ENCODE measurements at regions not wholly inside any gene's neighbourhood (a gene's known extent, or its start where the extent isn't known, plus 50 kb on each side); places are given as distances from the start of the nearest gene placed in this dataset.

DNA sequence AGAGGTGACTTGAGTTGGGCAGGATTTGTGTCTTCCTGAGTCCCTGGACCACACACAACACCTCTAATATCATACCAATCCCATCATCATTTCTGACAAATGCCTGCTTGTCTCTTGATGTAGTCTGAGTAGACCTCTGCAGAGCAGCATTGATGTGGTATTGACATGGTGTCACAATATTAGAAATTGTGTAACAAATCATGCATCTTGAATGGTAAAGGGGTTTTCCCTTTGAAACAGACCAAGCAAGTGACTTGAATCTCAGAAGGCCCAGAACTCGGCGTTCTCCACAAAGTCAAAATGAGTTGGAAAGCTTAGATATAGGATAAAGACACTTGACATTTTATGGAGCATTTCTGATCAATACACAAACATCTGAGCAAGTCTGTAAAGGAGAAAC lies 72.7 kb upstream of the KIRREL1 start:
- DNase-seq (no peak), ATAC-seq (no peak)
- ChIA-PET POLR2A (no interaction called here), CTCF (interaction anchor here (0.9 kb wide), 1 partner anchor 340 kb away, joined by 3 read pairs; no protein-coding TSS in a partner anchor)
- no peaks in the 10 kb centered on the region for H3K36me3 Mint-ChIP-seq (ENCODE audit: low read depth)
- no peak overlapping the region for H3K27ac Mint-ChIP-seq
- H3K27me3 Mint-ChIP-seq = peaks cover 6% of the 10 kb centered on the region
- no peak overlapping the region for H3K4me3 Mint-ChIP-seq
- intact Hi-C loops (cut with micrococcal nuclease) = no loop called here
- TF ChIP-seq, protein P1, sequence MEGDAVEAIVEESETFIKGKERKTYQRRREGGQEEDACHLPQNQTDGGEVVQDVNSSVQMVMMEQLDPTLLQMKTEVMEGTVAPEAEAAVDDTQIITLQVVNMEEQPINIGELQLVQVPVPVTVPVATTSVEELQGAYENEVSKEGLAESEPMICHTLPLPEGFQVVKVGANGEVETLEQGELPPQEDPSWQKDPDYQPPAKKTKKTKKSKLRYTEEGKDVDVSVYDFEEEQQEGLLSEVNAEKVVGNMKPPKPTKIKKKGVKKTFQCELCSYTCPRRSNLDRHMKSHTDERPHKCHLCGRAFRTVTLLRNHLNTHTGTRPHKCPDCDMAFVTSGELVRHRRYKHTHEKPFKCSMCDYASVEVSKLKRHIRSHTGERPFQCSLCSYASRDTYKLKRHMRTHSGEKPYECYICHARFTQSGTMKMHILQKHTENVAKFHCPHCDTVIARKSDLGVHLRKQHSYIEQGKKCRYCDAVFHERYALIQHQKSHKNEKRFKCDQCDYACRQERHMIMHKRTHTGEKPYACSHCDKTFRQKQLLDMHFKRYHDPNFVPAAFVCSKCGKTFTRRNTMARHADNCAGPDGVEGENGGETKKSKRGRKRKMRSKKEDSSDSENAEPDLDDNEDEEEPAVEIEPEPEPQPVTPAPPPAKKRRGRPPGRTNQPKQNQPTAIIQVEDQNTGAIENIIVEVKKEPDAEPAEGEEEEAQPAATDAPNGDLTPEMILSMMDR (IDR thresholded peaks at IDR 0.05) = no peak
- H3K4me1 Mint-ChIP-seq (ENCODE audit: low read depth) = no peaks in the 10 kb centered on the region
- H3K9me3 Mint-ChIP-seq = no peaks in the 10 kb centered on the region

DNA sequence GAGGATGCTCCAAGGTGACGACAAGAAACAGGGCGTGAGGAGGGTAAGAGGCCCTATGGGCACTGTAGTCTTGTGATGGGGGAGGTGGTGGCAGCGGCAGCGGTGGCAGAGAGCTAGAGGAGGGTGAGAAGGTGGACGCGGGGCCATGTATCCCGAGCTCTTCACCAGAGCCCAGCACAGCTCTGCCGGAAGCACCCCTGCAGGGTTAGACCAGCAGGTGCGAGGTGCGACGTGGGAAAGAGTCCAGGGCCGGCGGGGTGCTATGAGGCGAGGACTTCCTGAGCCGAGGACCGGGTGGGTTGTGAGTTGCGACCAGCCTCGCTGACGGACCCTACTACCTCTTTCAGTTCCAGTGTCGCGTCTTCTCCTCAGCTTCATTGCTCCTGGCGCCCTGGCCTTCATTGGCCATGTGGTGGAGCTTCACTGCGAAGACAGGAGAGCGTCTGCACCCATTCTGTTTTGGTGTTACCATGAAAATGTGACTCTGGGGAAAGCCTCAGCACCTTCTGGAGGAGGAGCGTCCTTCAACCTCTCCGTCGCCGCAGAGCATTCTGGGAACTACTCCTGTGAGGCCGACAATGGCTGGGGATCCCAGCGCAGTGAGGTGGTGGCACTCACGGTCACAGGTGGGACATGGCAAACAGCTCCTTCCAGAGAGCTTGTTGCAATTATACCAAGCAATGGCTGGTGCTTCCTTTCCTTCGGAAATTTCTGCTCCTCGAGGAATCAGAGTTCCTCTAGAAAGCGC lies 67.9 kb upstream of the KIRREL1 start:
- Mint-ChIP-seq H3K4me1 (ENCODE audit: low read depth) (no peaks in the 10 kb centered on the region), H3K27me3 (peaks cover 8% of the 10 kb centered on the region), H3K27ac (no peak overlapping the region), H3K4me3 (no peak overlapping the region), H3K9me3 (no peaks in the 10 kb centered on the region), H3K36me3 (ENCODE audit: low read depth) (no peaks in the 10 kb centered on the region)
- CTCF ChIA-PET = no interaction called here
- TF ChIP-seq, protein P1 (IDR thresholded peaks at IDR 0.05) = no peak
- DNase-seq (no peak), ATAC-seq (no peak)
- intact Hi-C loops (cut with micrococcal nuclease) = no loop called here
- POLR2A ChIA-PET = no interaction called here

DNA sequence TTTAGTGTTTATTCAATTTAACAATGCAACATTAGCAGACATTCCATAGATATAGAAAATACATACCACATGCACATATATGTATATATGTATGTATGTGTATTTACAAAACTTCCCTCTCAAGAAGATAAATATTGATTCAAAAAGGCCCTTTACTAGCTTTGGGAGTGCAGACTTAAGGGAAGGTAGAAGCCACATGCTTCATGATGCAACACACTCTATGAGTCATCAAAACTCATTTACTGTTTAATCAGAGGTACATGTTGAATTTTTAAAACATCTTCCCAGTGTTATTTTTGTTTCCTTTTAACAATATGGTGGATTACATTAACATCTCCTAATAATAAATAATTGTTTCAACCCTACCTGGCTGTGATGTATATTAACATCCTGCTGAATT lies 61.4 kb upstream of the KIRREL1 start:
- Mint-ChIP-seq H3K9me3 (no peaks in the 10 kb centered on the region), H3K27me3 (peaks cover 3% of the 10 kb centered on the region), H3K36me3 (ENCODE audit: low read depth) (no peaks in the 10 kb centered on the region), H3K4me3 (no peak overlapping the region), H3K27ac (no peak overlapping the region), H3K4me1 (ENCODE audit: low read depth) (no peaks in the 10 kb centered on the region)
- intact Hi-C loops (cut with micrococcal nuclease) = no loop called here
- TF ChIP-seq, protein P1 (IDR thresholded peaks at IDR 0.05) = no peak
- DNase-seq (no peak), ATAC-seq (no peak)
- ChIA-PET CTCF (no interaction called here), POLR2A (no interaction called here)

DNA sequence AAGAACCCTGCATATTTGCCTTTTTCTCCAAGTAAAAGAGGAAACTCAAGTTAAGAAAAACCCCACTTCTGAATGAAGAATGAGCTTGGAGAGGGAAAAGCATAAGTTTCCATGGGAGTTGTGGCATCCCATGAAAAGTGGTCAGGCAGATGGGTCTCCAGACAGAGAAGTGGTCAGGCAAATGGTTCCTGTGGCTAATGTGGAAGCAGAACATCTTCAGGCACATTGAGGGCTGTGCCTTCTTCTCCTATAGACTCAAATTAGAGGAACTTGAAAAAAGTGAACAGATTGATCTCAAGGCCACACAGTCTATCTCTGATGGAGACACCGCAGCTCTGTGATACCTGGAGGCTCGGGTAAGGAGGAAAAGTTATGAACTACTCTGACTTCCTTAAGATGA lies 55.7 kb upstream of the KIRREL1 start:
- no peaks in the 10 kb centered on the region for H3K4me1 Mint-ChIP-seq (ENCODE audit: low read depth)
- no peaks in the 10 kb centered on the region for H3K36me3 Mint-ChIP-seq (ENCODE audit: low read depth)
- H3K27me3 Mint-ChIP-seq = peaks cover 9% of the 10 kb centered on the region
- no peak for DNase-seq
- no peak overlapping the region for H3K4me3 Mint-ChIP-seq
- CTCF ChIA-PET = interaction anchor here (1.5 kb wide), 1 partner anchor 187 kb away, joined by 3 read pairs; no protein-coding TSS in a partner anchor
- intact Hi-C loops (cut with micrococcal nuclease) = no loop called here
- TF ChIP-seq, protein P1 (IDR thresholded peaks at IDR 0.05) = no peak
- no peak overlapping the region for H3K27ac Mint-ChIP-seq
- ATAC-seq = no peak
- no peaks in the 10 kb centered on the region for H3K9me3 Mint-ChIP-seq
- POLR2A ChIA-PET = no interaction called here

DNA sequence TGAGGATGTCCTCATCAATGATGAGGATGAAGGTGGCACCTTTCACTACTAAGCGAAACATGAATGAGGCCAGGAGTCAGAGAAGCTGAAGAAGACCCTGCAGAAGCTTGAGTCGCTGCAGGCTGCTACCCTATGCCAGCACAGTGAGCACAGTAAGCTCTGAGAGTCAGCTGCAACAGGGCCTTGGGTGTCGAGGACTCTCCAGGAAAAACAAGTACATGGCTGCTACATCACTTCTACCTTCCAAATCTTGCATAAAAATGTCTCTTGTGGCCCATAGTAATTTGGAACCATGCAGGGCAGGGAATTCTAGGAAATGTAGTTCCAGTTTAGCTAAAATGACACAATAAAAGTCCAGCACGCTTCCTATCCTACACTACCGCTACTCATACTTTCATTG lies 51.5 kb upstream of the KIRREL1 start:
- Mint-ChIP-seq H3K27me3 (peaks cover 8% of the 10 kb centered on the region), H3K4me3 (no peak overlapping the region), H3K27ac (no peak overlapping the region), H3K4me1 (ENCODE audit: low read depth) (no peaks in the 10 kb centered on the region), H3K9me3 (no peaks in the 10 kb centered on the region), H3K36me3 (ENCODE audit: low read depth) (no peaks in the 10 kb centered on the region)
- ChIA-PET POLR2A (no interaction called here), CTCF (interaction anchor here (1.6 kb wide), 1 partner anchor 182 kb away, joined by 3 read pairs; no protein-coding TSS in a partner anchor)
- no peak for ATAC-seq
- intact Hi-C loops (cut with micrococcal nuclease) = no loop called here
- TF ChIP-seq, protein P1 (IDR thresholded peaks at IDR 0.05) = no peak
- DNase-seq = no peak

All from activated CD8-positive, alpha-beta T cell treated with anti-CD3 and anti-CD28 coated beads for 36 hours (primary cell).